ENCODE measurements at regions not wholly inside any gene's neighbourhood (a gene's known extent, or its start where the extent isn't known, plus 50 kb on each side); places are given as distances from the start of the nearest gene placed in this dataset.

- TF ChIP-seq CTCF (conservative IDR thresholded peaks at IDR 0.05; ENCODE audit: low read length) = no peak
- no peak for TF ChIP-seq EZH2phosphoT487 (IDR thresholded peaks at IDR 0.05; ENCODE audit: borderline replicate concordance)
- Histone ChIP-seq H3K9ac (ENCODE audit: low read depth, low read length, poor library complexity, severe bottlenecking) (no peak overlapping the region), H3K4me3 (ENCODE audit: low read length, poor library complexity, severe bottlenecking) (no peak overlapping the region), H3K36me3 (ENCODE audit: insufficient read depth, low read length) (no peaks in the 10 kb centered on the region), H3K27me3 (ENCODE audit: insufficient read depth, low read length, poor library complexity, severe bottlenecking) (no peaks in the 10 kb centered on the region), H2AFZ (ENCODE audit: low read length) (no peak overlapping the region), H3K79me2 (ENCODE audit: insufficient read depth, low read length) (no peaks in the 10 kb centered on the region), H3K9me2 (replicated peaks; ENCODE audit: low read depth, low read length) (no peaks in the 10 kb centered on the region), H4K20me1 (ENCODE audit: insufficient read depth, low read length, poor library complexity, severe bottlenecking) (no peaks in the 10 kb centered on the region), H3K4me1 (ENCODE audit: insufficient read depth, low read length, poor library complexity, severe bottlenecking) (no peaks in the 10 kb centered on the region), H3K9me3 (ENCODE audit: insufficient read depth, low read depth, low read length) (no peaks in the 10 kb centered on the region), H3K4me2 (ENCODE audit: low read depth, low read length, poor library complexity, severe bottlenecking) (no peak overlapping the region), H3F3A (ENCODE audit: low read depth) (no peaks in the 10 kb centered on the region)
Observed at GRCh38 chr22:49715450-49715849, 112.2 kb downstream of the BRD1 start.

- Histone ChIP-seq H3K9me3 (ENCODE audit: insufficient read depth, low read depth, low read length) (no peaks in the 10 kb centered on the region; the same call in 1 of the 2 replicates), H3K9ac (ENCODE audit: low read depth, low read length, poor library complexity, severe bottlenecking) (no peak overlapping the region), H3K9me2 (replicated peaks; ENCODE audit: low read depth, low read length) (no peaks in the 10 kb centered on the region), H3K4me1 (ENCODE audit: insufficient read depth, low read length, poor library complexity, severe bottlenecking) (no peaks in the 10 kb centered on the region), H3K4me3 (ENCODE audit: low read length, poor library complexity, severe bottlenecking) (no peak overlapping the region), H3K79me2 (ENCODE audit: insufficient read depth, low read length) (no peaks in the 10 kb centered on the region), H3K4me2 (ENCODE audit: low read depth, low read length, poor library complexity, severe bottlenecking) (no peak overlapping the region), H3F3A (ENCODE audit: low read depth) (no peaks in the 10 kb centered on the region), H4K20me1 (ENCODE audit: insufficient read depth, low read length, poor library complexity, severe bottlenecking) (no peaks in the 10 kb centered on the region), H3K36me3 (ENCODE audit: insufficient read depth, low read length) (no peaks in the 10 kb centered on the region), H2AFZ (ENCODE audit: low read length) (no peak overlapping the region), H3K27me3 (ENCODE audit: insufficient read depth, low read length, poor library complexity, severe bottlenecking) (no peaks in the 10 kb centered on the region)
- TF ChIP-seq EZH2phosphoT487 (IDR thresholded peaks at IDR 0.05; ENCODE audit: borderline replicate concordance) (no peak), CTCF (conservative IDR thresholded peaks at IDR 0.05; ENCODE audit: low read length) (no peak)
Observed at GRCh38 chr22:49713003-49713402, 114.7 kb downstream of the BRD1 start.

GRCh38 chr22:49712195-49712791, 115.4 kb downstream of the BRD1 start:
- Histone ChIP-seq H2AFZ (ENCODE audit: low read length) (no peak overlapping the region), H3K4me3 (ENCODE audit: low read length, poor library complexity, severe bottlenecking) (no peak overlapping the region), H3K79me2 (ENCODE audit: insufficient read depth, low read length) (no peaks in the 10 kb centered on the region), H3K4me2 (ENCODE audit: low read depth, low read length, poor library complexity, severe bottlenecking) (no peak overlapping the region), H3K9ac (ENCODE audit: low read depth, low read length, poor library complexity, severe bottlenecking) (no peak overlapping the region), H3K4me1 (ENCODE audit: insufficient read depth, low read length, poor library complexity, severe bottlenecking) (no peaks in the 10 kb centered on the region), H3K36me3 (ENCODE audit: insufficient read depth, low read length) (no peaks in the 10 kb centered on the region), H3K27me3 (ENCODE audit: insufficient read depth, low read length, poor library complexity, severe bottlenecking) (no peaks in the 10 kb centered on the region), H3K9me3 (ENCODE audit: insufficient read depth, low read depth, low read length) (no peaks in the 10 kb centered on the region; the same call in 1 of the 2 replicates), H3K9me2 (replicated peaks; ENCODE audit: low read depth, low read length) (no peaks in the 10 kb centered on the region), H3F3A (ENCODE audit: low read depth) (no peaks in the 10 kb centered on the region), H4K20me1 (ENCODE audit: insufficient read depth, low read length, poor library complexity, severe bottlenecking) (no peaks in the 10 kb centered on the region)
- no peak for TF ChIP-seq EZH2phosphoT487 (IDR thresholded peaks at IDR 0.05; ENCODE audit: borderline replicate concordance)
- TF ChIP-seq CTCF (conservative IDR thresholded peaks at IDR 0.05; ENCODE audit: low read length) = no peak
